HepG2 (cell line): ENCODE measurements at regions not wholly inside any gene's neighbourhood (a gene's known extent, or its start where the extent isn't known, plus 50 kb on each side); places are given as distances from the start of the nearest gene placed in this dataset.

Experiments
- ATF7 ChIP-seq, 2 experiments: fragments of 450-650 bp in 1 of 2; sonication (generic) in 1 of 2; formaldehyde crosslinking in 1 of 2; IDR thresholded peaks; 2 replicates each; pipeline versions ENCODE4 v1.4.0 to v1.6.1; 2016 to 2020; ENCODE audit warnings: antibody characterized with exemption in 1 of 2, mild to moderate bottlenecking in 1 of 2, missing genetic modification reagents in 1 of 2
- FOSL1 ChIP-seq: sonication (generic); formaldehyde crosslinking; IDR thresholded peaks from 2 replicates; pipeline ENCODE4 v1.9.0; 2021; ENCODE audit warnings: missing genetic modification reagents, borderline replicate concordance
- FOSL2 ChIP-seq: sonication (generic); formaldehyde crosslinking; IDR thresholded peaks from 2 replicates; pipeline ENCODE4 v1.4.0; 2020; ENCODE audit warnings: missing genetic modification reagents
- HMG20A ChIP-seq: IDR thresholded peaks from 2 replicates; pipeline ENCODE4 v1.6.1; 2016; ENCODE audit warnings: borderline replicate concordance
- HNRNPUL1 ChIP-seq: fragments of 200-400 bp; formaldehyde crosslinking; IDR thresholded peaks from 2 replicates; pipeline ENCODE4 v1.6.1; 2017; ENCODE audit warnings: low read depth, mild to moderate bottlenecking, low read length, moderate library complexity
- MED1 ChIP-seq: sonication (generic); formaldehyde crosslinking; IDR thresholded peaks from 2 replicates; pipeline ENCODE4 v1.4.0; 2020; ENCODE audit warnings: missing genetic modification reagents
- MIXL1 ChIP-seq: IDR thresholded peaks from 2 replicates; pipeline ENCODE4 v1.6.1; 2016
- POGZ ChIP-seq: sonication (generic); formaldehyde crosslinking; IDR thresholded peaks from 2 replicates; pipeline ENCODE4 v1.4.0; 2020; ENCODE audit warnings: mild to moderate bottlenecking, missing genetic modification reagents
- RXRA ChIP-seq: sonication (generic); formaldehyde crosslinking; IDR thresholded peaks from 2 replicates; pipeline ENCODE4 v1.5.1; 2020; ENCODE audit warnings: missing genetic modification reagents
- RXRB ChIP-seq: IDR thresholded peaks from 2 replicates; pipeline ENCODE4 v1.6.1; 2016; ENCODE audit warnings: borderline replicate concordance, missing genetic modification reagents, missing compliant biosample characterization
- SIX1 ChIP-seq: sonication (generic); formaldehyde crosslinking; IDR thresholded peaks from 2 replicates; pipeline ENCODE4 v1.4.0; 2020; ENCODE audit warnings: missing genetic modification reagents, borderline replicate concordance
- SMAD3 ChIP-seq: sonication (generic); formaldehyde crosslinking; IDR thresholded peaks from 2 replicates; pipeline ENCODE4 v1.4.0; 2020; ENCODE audit warnings: missing genetic modification reagents
- SOX6 ChIP-seq, 2 experiments: fragments of 450-650 bp in 1 of 2; sonication (generic) in 1 of 2; formaldehyde crosslinking in 1 of 2; IDR thresholded peaks; 2 replicates each; pipeline versions ENCODE4 v1.4.0 to v1.6.1; 2017 to 2020; ENCODE audit warnings: antibody characterized with exemption in 1 of 2, mild to moderate bottlenecking in 1 of 2, missing genetic modification reagents in 1 of 2
- SP1 ChIP-seq, 2 experiments: fragments of 450-650 bp in 1 of 2; sonication (generic) in 1 of 2; formaldehyde crosslinking in 1 of 2; IDR thresholded peaks; 2 replicates each; pipeline versions ENCODE4 v1.4.0 to v1.6.1; 2016 to 2020; ENCODE audit warnings: missing genetic modification reagents in 1 of 2
- TARDBP ChIP-seq: sonication (generic); formaldehyde crosslinking; IDR thresholded peaks from 2 replicates; pipeline ENCODE4 v1.8.0; 2022; ENCODE audit warnings: mild to moderate bottlenecking, missing genetic modification reagents
- TBL1XR1 ChIP-seq: fragments of 150-350 bp; IDR thresholded peaks from 2 replicates; pipeline ENCODE4 v1.6.1; 2014; ENCODE audit warnings: borderline replicate concordance, low read length; ENCODE audit not compliant: partially characterized antibody
- ZNF263 ChIP-seq: sonication (generic); formaldehyde crosslinking; IDR thresholded peaks from 2 replicates; pipeline ENCODE4 v1.4.0; 2020; ENCODE audit warnings: missing genetic modification reagents
- ZNF282 ChIP-seq: fragments of 450-650 bp; IDR thresholded peaks from 2 replicates; pipeline ENCODE4 v1.6.1; 2018; ENCODE audit not compliant: partially characterized antibody
- ZNF354B ChIP-seq: sonication (generic); formaldehyde crosslinking; IDR thresholded peaks from 2 replicates; pipeline ENCODE4 v1.8.0; 2022; ENCODE audit warnings: mild to moderate bottlenecking, missing genetic modification reagents
- ZNF615 ChIP-seq: sonication (generic); formaldehyde crosslinking; IDR thresholded peaks from 2 replicates; pipeline ENCODE4 v1.5.0; 2020; ENCODE audit warnings: mild to moderate bottlenecking, missing genetic modification reagents, borderline replicate concordance

GRCh38 chr6:113361014-113361645, 496.0 kb upstream of the MARCKS start (continued):
- no peak for TF ChIP-seq SP1 (IDR thresholded peaks at IDR 0.05)
- no peak for TF ChIP-seq SP1 (CRISPR knock-in tag; IDR thresholded peaks at IDR 0.05)
- no peak for TF ChIP-seq ZNF263
- TF ChIP-seq HNRNPUL1 = 0 out of 2 replicates have a peak, but pooled peaks have one; percentile 22
- no peak for TF ChIP-seq TBL1XR1
- TF ChIP-seq MIXL1 = 0 out of 2 replicates have a peak, but pooled peaks have one; percentile 24
- peak; percentile 51 for TF ChIP-seq RXRB
- 0 out of 2 replicates have a peak, but pooled peaks have one; percentile 16 for TF ChIP-seq SMAD3 (CRISPR knock-in tag)
- no peak for TF ChIP-seq ZNF282
- 0 out of 2 replicates have a peak, but pooled peaks have one; percentile 24 for TF ChIP-seq MED1 (CRISPR knock-in tag)
- peak; percentile 36; the same call in 1 of the 2 replicates for TF ChIP-seq HMG20A (CRISPR knock-in tag)
- TF ChIP-seq POGZ (CRISPR knock-in tag) = peak; percentile 51; the same call in 1 of the 2 replicates
- peak; percentile 61 for TF ChIP-seq FOSL2
- TF ChIP-seq TARDBP (CRISPR knock-in tag) = 0 out of 2 replicates have a peak, but pooled peaks have one; percentile 46
- no peak for TF ChIP-seq ZNF615 (CRISPR knock-in tag)
- no peak for TF ChIP-seq SOX6 (IDR thresholded peaks at IDR 0.05)
- peak; percentile 59; the same call in 1 of the 2 replicates for TF ChIP-seq SOX6 (CRISPR knock-in tag; IDR thresholded peaks at IDR 0.05)
- no peak for TF ChIP-seq RXRA (CRISPR knock-in tag)
- TF ChIP-seq FOSL1 (CRISPR knock-in tag) = peak; percentile 32; the same call in 1 of the 2 replicates
- 0 out of 2 replicates have a peak, but pooled peaks have one; percentile 16 for TF ChIP-seq ATF7 (IDR thresholded peaks at IDR 0.05)
- TF ChIP-seq ATF7 (CRISPR knock-in tag; IDR thresholded peaks at IDR 0.05) = no peak
- peak; percentile 87; the same call in 1 of the 2 replicates for TF ChIP-seq SIX1 (CRISPR knock-in tag)
- no peak for TF ChIP-seq ZNF354B (CRISPR knock-in tag)
- TF ChIP-seq, all 625 proteins: peak for 45
